WTC11 (cell line): ENCODE measurements at regions not wholly inside any gene's neighbourhood (a gene's known extent, or its start where the extent isn't known, plus 50 kb on each side); places are given as distances from the start of the nearest gene placed in this dataset.

Experiments used
- ATAC-seq: fragments of 200-7000 bp; cut with Tn5 transposase; 2 replicates; pipeline ENCODE4 v1.10.0; 2021; ENCODE audit warnings: mild to moderate bottlenecking, moderate library complexity
- CTCF ChIA-PET: fragments of 300-600 bp; sonication (Branson Sonifier 250); formaldehyde crosslinking; loops from one replicate; lab custom pipeline; 2021; ENCODE audit warnings: antibody characterized with exemption; lab: Charles Lee
- POLR2A ChIA-PET: fragments of 350-600 bp; sonication (Branson Sonifier 250); formaldehyde crosslinking; loops from one replicate; lab custom pipeline; 2021; ENCODE audit warnings: antibody characterized with exemption; lab: Charles Lee
- DNase-seq: peaks from one replicate; pipeline ENCODE4 v3.0.0; 2021; ENCODE audit warnings: low spot score
- H3K27ac Mint-ChIP-seq: 2 replicates; pipeline ENCODE4 v1.8.0; 2021; ENCODE audit warnings: mixed read lengths
- H3K27me3 Mint-ChIP-seq: 2 replicates; pipeline ENCODE4 v1.8.0; 2021; ENCODE audit warnings: low read depth, mild to moderate bottlenecking, moderate library complexity, mixed read lengths
- H3K36me3 Mint-ChIP-seq: 2 replicates; pipeline ENCODE4 v1.8.0; 2021; ENCODE audit warnings: mixed read lengths
- H3K4me1 Mint-ChIP-seq: 2 replicates; pipeline ENCODE4 v1.8.0; 2022; ENCODE audit warnings: mixed read lengths
- H3K4me3 Mint-ChIP-seq: 2 replicates; pipeline ENCODE4 v1.8.0; 2021; ENCODE audit warnings: mild to moderate bottlenecking, moderate library complexity, mixed read lengths
- H3K9me3 Mint-ChIP-seq: 2 replicates; pipeline ENCODE4 v1.8.0; 2021; ENCODE audit warnings: mixed read lengths
- CBFB ChIP-seq: sonication (generic); formaldehyde crosslinking; IDR thresholded peaks from 2 replicates; pipeline ENCODE4 v1.8.1; 2022; ENCODE audit warnings: mild to moderate bottlenecking, low read depth, missing genetic modification reagents
- GABPB1 ChIP-seq: sonication (generic); formaldehyde crosslinking; IDR thresholded peaks from 2 replicates; pipeline ENCODE4 v1.8.1; 2023; ENCODE audit warnings: mild to moderate bottlenecking, missing genetic modification reagents
- HMGA2 ChIP-seq: fragments of 250-450 bp; sonication (Bioruptor Pico); IDR thresholded peaks from 2 replicates; pipeline ENCODE4 v1.4.0; 2021; ENCODE audit warnings: mild to moderate bottlenecking, moderate library complexity
- IRF2 ChIP-seq: sonication (generic); formaldehyde crosslinking; IDR thresholded peaks from 2 replicates; pipeline ENCODE4 v1.8.0; 2022; ENCODE audit warnings: low read depth, missing genetic modification reagents, borderline replicate concordance
- MYBL2 ChIP-seq: sonication (generic); formaldehyde crosslinking; IDR thresholded peaks from 2 replicates; pipeline ENCODE4 v1.8.1; 2023; ENCODE audit warnings: mild to moderate bottlenecking, moderate library complexity, missing genetic modification reagents
- RORB ChIP-seq: fragments of 250-450 bp; sonication (Bioruptor Pico); IDR thresholded peaks from 2 replicates; pipeline ENCODE4 v1.9.0; 2021; ENCODE audit warnings: mild to moderate bottlenecking
- SOX15 ChIP-seq: fragments of 250-450 bp; sonication (Bioruptor Pico); IDR thresholded peaks from 2 replicates; pipeline ENCODE4 v1.9.0; 2021; ENCODE audit warnings: mild to moderate bottlenecking
- SP1 ChIP-seq: sonication (generic); formaldehyde crosslinking; conservative IDR thresholded peaks from 2 replicates; pipeline ENCODE4 v1.8.1; 2022; ENCODE audit warnings: missing genetic modification reagents
- TEAD4 ChIP-seq: sonication (generic); formaldehyde crosslinking; IDR thresholded peaks from 2 replicates; pipeline ENCODE4 v1.8.0; 2022; ENCODE audit warnings: mild to moderate bottlenecking, missing genetic modification reagents
- TP53 ChIP-seq: sonication (generic); formaldehyde crosslinking; IDR thresholded peaks from 2 replicates; pipeline ENCODE4 v1.8.1; 2023; ENCODE audit warnings: mild to moderate bottlenecking, missing genetic modification reagents
- ZNF219 ChIP-seq: sonication (generic); formaldehyde crosslinking; IDR thresholded peaks from 2 replicates; pipeline ENCODE4 v1.8.0; 2023; ENCODE audit warnings: missing genetic modification reagents, mild to moderate bottlenecking, borderline replicate concordance
- TF ChIP-seq, protein P1 (sequence below): sonication (generic); formaldehyde crosslinking; IDR thresholded peaks from 2 replicates; pipeline ENCODE4 v1.8.1; 2022; ENCODE audit warnings: low read depth, mild to moderate bottlenecking, moderate library complexity, missing genetic modification reagents, borderline replicate concordance
- TF ChIP-seq, protein P2 (sequence below): sonication (generic); formaldehyde crosslinking; IDR thresholded peaks from 2 replicates; pipeline ENCODE4 v1.8.1; 2023; ENCODE audit warnings: mild to moderate bottlenecking, missing genetic modification reagents, moderate library complexity
- TF ChIP-seq, protein P3 (sequence below): sonication (generic); formaldehyde crosslinking; IDR thresholded peaks from 2 replicates; pipeline ENCODE4 v1.8.1; 2022; ENCODE audit warnings: mild to moderate bottlenecking, missing genetic modification reagents, moderate library complexity, borderline replicate concordance
- TF ChIP-seq, protein P4 (sequence below): fragments of 250-450 bp; sonication (Bioruptor Pico); conservative IDR thresholded peaks from 2 replicates; pipeline ENCODE4 v1.9.0; 2021; ENCODE audit warnings: mild to moderate bottlenecking
- TF ChIP-seq, protein P5 (sequence below): sonication (generic); formaldehyde crosslinking; IDR thresholded peaks from 2 replicates; pipeline ENCODE4 v1.8.0; 2022; ENCODE audit warnings: mild to moderate bottlenecking, missing genetic modification reagents
- TF ChIP-seq, protein P6 (sequence below): fragments of 250-450 bp; sonication (Bioruptor Pico); IDR thresholded peaks from 2 replicates; pipeline ENCODE4 v1.9.0; 2021; ENCODE audit warnings: mild to moderate bottlenecking
- TF ChIP-seq, protein P7 (sequence below): sonication (generic); formaldehyde crosslinking; IDR thresholded peaks from 2 replicates; pipeline ENCODE4 v1.8.0; 2023; ENCODE audit warnings: mild to moderate bottlenecking, missing genetic modification reagents
- TF ChIP-seq, protein P8 (sequence below): sonication (generic); formaldehyde crosslinking; IDR thresholded peaks from 2 replicates; pipeline ENCODE4 v1.8.0; 2022; ENCODE audit warnings: mild to moderate bottlenecking, missing genetic modification reagents

DNA sequence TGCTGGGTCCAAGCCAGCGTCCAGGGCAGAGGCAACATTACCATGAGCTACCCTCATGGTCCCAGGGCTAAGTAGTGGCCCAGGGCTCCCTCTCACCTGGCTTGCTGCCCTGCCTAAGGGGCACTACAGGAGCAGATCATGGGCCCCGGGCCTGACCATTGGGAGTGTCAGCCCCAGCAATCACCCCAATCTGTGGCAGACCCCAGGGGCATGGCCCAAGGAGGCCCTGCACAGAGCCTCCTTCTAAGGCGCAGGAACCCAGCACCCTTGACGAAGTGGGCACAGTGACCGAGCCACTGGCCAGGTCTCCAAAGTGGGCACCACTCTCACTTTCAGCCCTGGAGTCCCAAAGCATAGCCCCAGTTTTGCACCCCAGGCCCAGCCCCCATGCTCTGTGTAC lies 667.1 kb downstream of the SH3BGRL start:
- Mint-ChIP-seq H3K4me1 (no peaks in the 10 kb centered on the region), H3K9me3 (peaks cover 36% of the 10 kb centered on the region)
- no peak for DNase-seq
- TF ChIP-seq SOX15 (CRISPR knock-in tag) (no peak), TP53 (CRISPR knock-in tag) (no peak), MYBL2 (CRISPR knock-in tag) (no peak), IRF2 (no peak), HMGA2 (no peak), CBFB (CRISPR knock-in tag) (no peak), GABPB1 (CRISPR knock-in tag) (no peak), RORB (CRISPR knock-in tag) (no peak), TEAD4 (CRISPR knock-in tag) (no peak), ZNF219 (CRISPR knock-in tag) (no peak), SP1 (CRISPR knock-in tag) (no peak)
- TF ChIP-seq, protein P1, sequence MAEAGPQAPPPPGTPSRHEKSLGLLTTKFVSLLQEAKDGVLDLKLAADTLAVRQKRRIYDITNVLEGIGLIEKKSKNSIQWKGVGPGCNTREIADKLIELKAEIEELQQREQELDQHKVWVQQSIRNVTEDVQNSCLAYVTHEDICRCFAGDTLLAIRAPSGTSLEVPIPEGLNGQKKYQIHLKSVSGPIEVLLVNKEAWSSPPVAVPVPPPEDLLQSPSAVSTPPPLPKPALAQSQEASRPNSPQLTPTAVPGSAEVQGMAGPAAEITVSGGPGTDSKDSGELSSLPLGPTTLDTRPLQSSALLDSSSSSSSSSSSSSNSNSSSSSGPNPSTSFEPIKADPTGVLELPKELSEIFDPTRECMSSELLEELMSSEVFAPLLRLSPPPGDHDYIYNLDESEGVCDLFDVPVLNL, result no peak
- TF ChIP-seq, protein P2, sequence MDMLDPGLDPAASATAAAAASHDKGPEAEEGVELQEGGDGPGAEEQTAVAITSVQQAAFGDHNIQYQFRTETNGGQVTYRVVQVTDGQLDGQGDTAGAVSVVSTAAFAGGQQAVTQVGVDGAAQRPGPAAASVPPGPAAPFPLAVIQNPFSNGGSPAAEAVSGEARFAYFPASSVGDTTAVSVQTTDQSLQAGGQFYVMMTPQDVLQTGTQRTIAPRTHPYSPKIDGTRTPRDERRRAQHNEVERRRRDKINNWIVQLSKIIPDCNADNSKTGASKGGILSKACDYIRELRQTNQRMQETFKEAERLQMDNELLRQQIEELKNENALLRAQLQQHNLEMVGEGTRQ (CRISPR knock-in tag), result no peak
- TF ChIP-seq, protein P3, sequence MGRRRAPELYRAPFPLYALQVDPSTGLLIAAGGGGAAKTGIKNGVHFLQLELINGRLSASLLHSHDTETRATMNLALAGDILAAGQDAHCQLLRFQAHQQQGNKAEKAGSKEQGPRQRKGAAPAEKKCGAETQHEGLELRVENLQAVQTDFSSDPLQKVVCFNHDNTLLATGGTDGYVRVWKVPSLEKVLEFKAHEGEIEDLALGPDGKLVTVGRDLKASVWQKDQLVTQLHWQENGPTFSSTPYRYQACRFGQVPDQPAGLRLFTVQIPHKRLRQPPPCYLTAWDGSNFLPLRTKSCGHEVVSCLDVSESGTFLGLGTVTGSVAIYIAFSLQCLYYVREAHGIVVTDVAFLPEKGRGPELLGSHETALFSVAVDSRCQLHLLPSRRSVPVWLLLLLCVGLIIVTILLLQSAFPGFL (CRISPR knock-in tag), result no peak
- TF ChIP-seq, protein P4, sequence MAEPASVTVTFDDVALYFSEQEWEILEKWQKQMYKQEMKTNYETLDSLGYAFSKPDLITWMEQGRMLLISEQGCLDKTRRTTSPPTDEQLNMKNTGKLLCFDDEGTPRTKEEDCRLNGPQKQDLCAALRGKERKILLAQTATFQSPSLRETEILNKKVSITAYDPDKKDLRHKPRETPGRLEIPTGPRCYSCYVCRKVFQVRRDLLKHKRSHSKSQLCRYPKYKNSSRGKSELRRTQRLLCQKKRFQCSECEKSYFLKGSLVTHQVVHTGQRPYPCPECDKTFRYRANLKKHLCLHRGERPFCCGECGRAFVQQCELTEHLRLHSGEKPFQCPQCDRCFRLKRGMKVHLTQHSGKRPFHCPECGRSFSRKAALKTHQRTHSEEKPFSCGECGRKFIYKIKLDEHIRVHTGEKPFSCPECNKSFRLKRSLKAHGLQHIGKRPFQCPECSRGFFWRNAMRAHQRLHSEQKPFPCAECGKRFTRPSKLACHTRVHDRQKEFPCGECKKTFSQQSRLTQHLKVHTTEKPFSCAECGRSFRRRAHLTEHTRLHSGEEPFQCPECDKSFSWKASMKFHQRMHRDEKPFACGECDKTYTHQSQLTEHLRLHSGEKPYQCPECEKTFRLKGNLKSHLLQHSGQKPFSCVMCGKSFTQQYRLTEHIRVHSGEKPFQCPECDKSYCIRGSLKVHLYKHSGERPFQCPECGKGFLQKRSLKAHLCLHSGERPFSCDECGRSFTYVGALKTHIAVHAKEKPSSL (CRISPR knock-in tag), result no peak
- TF ChIP-seq, protein P5, sequence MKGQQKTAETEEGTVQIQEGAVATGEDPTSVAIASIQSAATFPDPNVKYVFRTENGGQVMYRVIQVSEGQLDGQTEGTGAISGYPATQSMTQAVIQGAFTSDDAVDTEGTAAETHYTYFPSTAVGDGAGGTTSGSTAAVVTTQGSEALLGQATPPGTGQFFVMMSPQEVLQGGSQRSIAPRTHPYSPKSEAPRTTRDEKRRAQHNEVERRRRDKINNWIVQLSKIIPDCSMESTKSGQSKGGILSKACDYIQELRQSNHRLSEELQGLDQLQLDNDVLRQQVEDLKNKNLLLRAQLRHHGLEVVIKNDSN (CRISPR knock-in tag), result no peak
- TF ChIP-seq, protein P6, sequence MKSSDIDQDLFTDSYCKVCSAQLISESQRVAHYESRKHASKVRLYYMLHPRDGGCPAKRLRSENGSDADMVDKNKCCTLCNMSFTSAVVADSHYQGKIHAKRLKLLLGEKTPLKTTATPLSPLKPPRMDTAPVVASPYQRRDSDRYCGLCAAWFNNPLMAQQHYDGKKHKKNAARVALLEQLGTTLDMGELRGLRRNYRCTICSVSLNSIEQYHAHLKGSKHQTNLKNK (CRISPR knock-in tag), result no peak
- TF ChIP-seq, protein P7, sequence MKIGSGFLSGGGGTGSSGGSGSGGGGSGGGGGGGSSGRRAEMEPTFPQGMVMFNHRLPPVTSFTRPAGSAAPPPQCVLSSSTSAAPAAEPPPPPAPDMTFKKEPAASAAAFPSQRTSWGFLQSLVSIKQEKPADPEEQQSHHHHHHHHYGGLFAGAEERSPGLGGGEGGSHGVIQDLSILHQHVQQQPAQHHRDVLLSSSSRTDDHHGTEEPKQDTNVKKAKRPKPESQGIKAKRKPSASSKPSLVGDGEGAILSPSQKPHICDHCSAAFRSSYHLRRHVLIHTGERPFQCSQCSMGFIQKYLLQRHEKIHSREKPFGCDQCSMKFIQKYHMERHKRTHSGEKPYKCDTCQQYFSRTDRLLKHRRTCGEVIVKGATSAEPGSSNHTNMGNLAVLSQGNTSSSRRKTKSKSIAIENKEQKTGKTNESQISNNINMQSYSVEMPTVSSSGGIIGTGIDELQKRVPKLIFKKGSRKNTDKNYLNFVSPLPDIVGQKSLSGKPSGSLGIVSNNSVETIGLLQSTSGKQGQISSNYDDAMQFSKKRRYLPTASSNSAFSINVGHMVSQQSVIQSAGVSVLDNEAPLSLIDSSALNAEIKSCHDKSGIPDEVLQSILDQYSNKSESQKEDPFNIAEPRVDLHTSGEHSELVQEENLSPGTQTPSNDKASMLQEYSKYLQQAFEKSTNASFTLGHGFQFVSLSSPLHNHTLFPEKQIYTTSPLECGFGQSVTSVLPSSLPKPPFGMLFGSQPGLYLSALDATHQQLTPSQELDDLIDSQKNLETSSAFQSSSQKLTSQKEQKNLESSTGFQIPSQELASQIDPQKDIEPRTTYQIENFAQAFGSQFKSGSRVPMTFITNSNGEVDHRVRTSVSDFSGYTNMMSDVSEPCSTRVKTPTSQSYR (CRISPR knock-in tag), result no peak
- TF ChIP-seq, protein P8, sequence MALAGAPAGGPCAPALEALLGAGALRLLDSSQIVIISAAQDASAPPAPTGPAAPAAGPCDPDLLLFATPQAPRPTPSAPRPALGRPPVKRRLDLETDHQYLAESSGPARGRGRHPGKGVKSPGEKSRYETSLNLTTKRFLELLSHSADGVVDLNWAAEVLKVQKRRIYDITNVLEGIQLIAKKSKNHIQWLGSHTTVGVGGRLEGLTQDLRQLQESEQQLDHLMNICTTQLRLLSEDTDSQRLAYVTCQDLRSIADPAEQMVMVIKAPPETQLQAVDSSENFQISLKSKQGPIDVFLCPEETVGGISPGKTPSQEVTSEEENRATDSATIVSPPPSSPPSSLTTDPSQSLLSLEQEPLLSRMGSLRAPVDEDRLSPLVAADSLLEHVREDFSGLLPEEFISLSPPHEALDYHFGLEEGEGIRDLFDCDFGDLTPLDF (CRISPR knock-in tag), result no peak
- TF ChIP-seq, all 79 proteins: peak for 0
- ChIA-PET POLR2A (no interaction called here), CTCF (no interaction called here)
- no peak for ATAC-seq
- Mint-ChIP-seq H3K36me3 (peaks cover 18% of the 10 kb centered on the region), H3K4me3 (no peak overlapping the region), H3K27ac (no peak overlapping the region), H3K27me3 (no peaks in the 10 kb centered on the region)
